K562 (cell line): ENCODE measurements at regions not wholly inside any gene's neighbourhood (a gene's known extent, or its start where the extent isn't known, plus 50 kb on each side); places are given as distances from the start of the nearest gene placed in this dataset.

Source experiments
- ATAC-seq: fragments of 200-7000 bp; cut with Tn5 transposase; 3 replicates; pipeline ENCODE4 v1.9.1; 2020; ENCODE audit warnings: moderate library complexity
- BruUV-seq: library from RNA; stranded (reverse); fragments of 400-500 nt; replicated peaks from 2 replicates; lab custom pipeline; 2021; lab: Mats Ljungman, UMichigan
- CTCF ChIA-PET: fragments of 300-600 bp; formaldehyde crosslinking; extraction: SDS; loops from one replicate; lab custom pipeline; 2021; ENCODE audit warnings: low intra/inter-chr PET ratio; lab: Yijun Ruan, JAX
- POLR2A ChIA-PET: fragments of 300-600, 350-650 bp; sonication (Branson Sonifier 250); formaldehyde crosslinking; extraction: SDS; loops from one replicate; lab custom pipeline; 2021; ENCODE audit warnings: antibody characterized with exemption, inconsistent platforms; lab: Yijun Ruan, JAX
- DNase-seq, 4 experiments: peaks; one replicate each; pipeline versions ENCODE4 v3.0.0 to v3.0.0-alpha.2; 2011 to 2018; ENCODE audit warnings: low spot score in 3 of 4, mixed read lengths in 3 of 4; ENCODE audit errors: extremely low read depth in 1 of 4
- FAIRE-seq: peaks from 2 replicates; lab custom pipeline; 2011; peaks lifted over from hg19 to GRCh38; lab: Jason Lieb, UNC
- H2AFZ ChIP-seq: 2 replicates; pipeline ENCODE4 v1.6.0; 2011; ENCODE audit warnings: low read depth, low read length, control low read depth, inconsistent platforms
- H3K27ac ChIP-seq: fragments of 200-600 bp; 3 replicates; pipeline ENCODE4 v1.8.0; 2011; ENCODE audit warnings: low read depth, mild to moderate bottlenecking, control low read depth, inconsistent platforms, low read length, moderate library complexity, mixed read lengths; ENCODE audit errors: extremely low read depth
- H3K27me3 ChIP-seq, 2 experiments: fragments of 300-600 bp in 1 of 2; 2 replicates in 1 of 2; 3 replicates in 1 of 2; pipeline versions ENCODE4 v1.6.0 to v1.8.0; 2011; ENCODE audit warnings: inconsistent platforms in 2 of 2, low read length in 2 of 2, mild to moderate bottlenecking in 1 of 2, mixed read lengths in 1 of 2, moderate library complexity in 1 of 2; ENCODE audit not compliant: control insufficient read depth in 2 of 2, insufficient read depth in 2 of 2
- H3K36me3 ChIP-seq: fragments of 300-600 bp; 3 replicates; pipeline ENCODE4 v1.8.0; 2011; ENCODE audit warnings: mild to moderate bottlenecking, low read length, inconsistent platforms; ENCODE audit not compliant: control insufficient read depth, insufficient read depth
- H3K4me1 ChIP-seq, 2 experiments: fragments of 200-600 bp in 1 of 2; replicated peaks in 1 of 2; 2 replicates in 1 of 2; 3 replicates in 1 of 2; pipeline versions ENCODE4 v1.5.1 to v1.8.0; 2011; ENCODE audit warnings: inconsistent platforms in 2 of 2, low read length in 2 of 2, mild to moderate bottlenecking in 1 of 2, mixed read lengths in 1 of 2, moderate library complexity in 1 of 2; ENCODE audit not compliant: control insufficient read depth in 2 of 2, insufficient read depth in 2 of 2
- H3K4me2 ChIP-seq: 2 replicates; pipeline ENCODE4 v1.6.1; 2011; ENCODE audit warnings: low read length, control low read depth, inconsistent platforms, mixed read lengths; ENCODE audit not compliant: insufficient read depth
- H3K4me3 ChIP-seq: fragments of 200-600 bp; sonication (generic), shearing (Covaris generic); 2 replicates; pipeline ENCODE4 v1.5.1; 2016; ENCODE audit warnings: control low read depth, inconsistent platforms
- H3K79me2 ChIP-seq: fragments of 200-600 bp; 3 replicates; pipeline ENCODE4 v1.8.0; 2011; ENCODE audit warnings: low read length, inconsistent platforms; ENCODE audit not compliant: control insufficient read depth, insufficient read depth
- H3K9ac ChIP-seq, 2 experiments: 2 replicates each; pipeline versions ENCODE4 v1.6.0 to v1.6.1; 2011; ENCODE audit warnings: low read depth in 2 of 2, low read length in 2 of 2, control low read depth in 1 of 2, inconsistent platforms in 1 of 2, mild to moderate bottlenecking in 1 of 2, mixed read lengths in 1 of 2; ENCODE audit not compliant: insufficient read depth in 1 of 2
- H3K9me1 ChIP-seq: one replicate; pipeline ENCODE4 v1.6.0; 2011; ENCODE audit warnings: inconsistent platforms, mild to moderate bottlenecking, low read length, moderate library complexity; ENCODE audit not compliant: control insufficient read depth, insufficient read depth
- H3K9me3 ChIP-seq: replicated peaks from 2 replicates; pipeline ENCODE4 v1.5.1; 2011; ENCODE audit warnings: low read depth, low read length, inconsistent platforms; ENCODE audit not compliant: control insufficient read depth, insufficient read depth
- H4K20me1 ChIP-seq: replicated peaks from 2 replicates; pipeline ENCODE4 v1.6.1; 2011; ENCODE audit warnings: low read length, inconsistent platforms, mixed read lengths; ENCODE audit not compliant: control insufficient read depth, insufficient read depth
- C11orf30 ChIP-seq: fragments of 450-650 bp; IDR thresholded peaks from 2 replicates; pipeline ENCODE4 v1.6.1; 2016; ENCODE audit warnings: low read depth, mild to moderate bottlenecking
- CBX2 ChIP-seq: fragments of 200-600 bp; sonication (generic); IDR thresholded peaks from one replicate; pipeline ENCODE4 v1.6.1; 2012; ENCODE audit warnings: mild to moderate bottlenecking, low read length, inconsistent platforms; ENCODE audit not compliant: insufficient read depth, poor library complexity, severe bottlenecking
- MEF2A ChIP-seq: IDR thresholded peaks from 2 replicates; pipeline ENCODE4 v1.6.1; 2011; ENCODE audit warnings: low read depth, mild to moderate bottlenecking, low read length, moderate library complexity; ENCODE audit not compliant: control insufficient read depth
- NKRF ChIP-seq: fragments of 450-650 bp; IDR thresholded peaks from 2 replicates; pipeline ENCODE4 v1.6.1; 2016; ENCODE audit warnings: borderline replicate concordance
- SRSF7 ChIP-seq: fragments of 200-400 bp; formaldehyde crosslinking; optimal IDR thresholded peaks from 2 replicates; pipeline ENCODE3; 2017; ENCODE audit warnings: mild to moderate bottlenecking, low read depth, low read length
- in situ Hi-C: fragments of 300-500 bp; cut with MboI; formaldehyde crosslinking; loops from 4 replicates; pipeline ENCODE4 v1.15.0; 2018; ENCODE audit warnings: inconsistent platforms, mixed read lengths
- intact Hi-C: fragments of 100-400 bp; cut with micrococcal nuclease; formaldehyde crosslinking; loops from 2 replicates; pipeline ENCODE4 v1.14.2; 2022

DNA sequence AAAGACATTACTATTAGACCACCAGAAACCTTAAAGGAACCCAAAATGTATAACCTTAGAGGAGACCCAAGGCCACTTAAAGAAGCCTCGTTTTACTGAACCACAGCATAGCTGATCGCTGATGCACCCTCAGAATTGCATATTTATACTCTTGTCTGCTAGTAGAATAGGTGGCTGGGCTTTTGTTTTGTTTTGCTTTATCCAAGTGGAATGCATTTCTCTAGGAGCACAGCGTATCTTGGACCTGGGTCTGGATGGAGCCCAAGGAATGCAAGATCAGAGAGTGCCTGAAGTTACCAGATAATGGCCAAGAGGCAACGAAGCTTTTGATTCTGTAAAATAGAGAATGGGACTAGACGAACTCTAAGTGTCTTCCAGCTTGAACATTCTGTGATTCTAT lies 129.2 kb upstream of the COL8A1 start (continued):
- no peak for TF ChIP-seq C11orf30
- TF ChIP-seq NKRF = no peak
- no peak for TF ChIP-seq CBX2
- no peak for TF ChIP-seq SRSF7

DNA sequence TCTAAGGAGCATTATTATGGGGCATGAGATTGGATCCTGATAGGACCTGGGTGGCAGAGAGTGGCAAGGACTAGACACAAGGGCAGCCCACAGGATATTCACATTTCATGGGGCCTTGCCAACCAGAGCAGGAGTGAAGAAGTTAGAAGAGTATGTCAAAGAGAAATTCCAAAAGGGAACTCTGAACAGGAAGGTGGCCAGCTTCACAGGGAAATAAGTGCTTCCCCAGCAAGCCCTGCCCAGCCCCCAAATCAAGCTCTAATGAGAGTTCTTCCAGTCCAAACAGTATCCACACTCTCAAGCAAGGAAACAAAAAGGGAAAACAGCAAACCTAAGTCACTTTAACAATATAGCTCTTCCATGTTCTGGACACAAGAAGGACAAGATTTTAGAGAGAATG lies 130.2 kb upstream of the COL8A1 start:
- Histone ChIP-seq H3K27me3 (no peaks in the 10 kb centered on the region), H4K20me1 (no peaks in the 10 kb centered on the region), H3K79me2 (no peaks in the 10 kb centered on the region), H3K9me1 (no peaks in the 10 kb centered on the region), H3K4me3 (no peak overlapping the region)
- FAIRE-seq (no peak), DNase-seq (no peak), ATAC-seq (no peak)
- CTCF ChIA-PET = no interaction called here
- BruUV-seq = no TSS peak
- POLR2A ChIA-PET = no interaction called here
- no peak for TF ChIP-seq MEF2A
- TF ChIP-seq, all 486 proteins: peak for 0
- in situ Hi-C loops = no loop called here
- H3K4me2 ChIP-seq = no peak overlapping the region
- intact Hi-C loops = loop anchor here (10.0 kb wide), 1 partner anchor 277 kb away; no protein-coding TSS in a partner anchor
- no peaks in the 10 kb centered on the region for H3K9me3 ChIP-seq
- no peaks in the 10 kb centered on the region for H3K36me3 ChIP-seq
- no peak overlapping the region for H3K27ac ChIP-seq
- no peaks in the 10 kb centered on the region for H3K4me1 ChIP-seq
- H3K9ac ChIP-seq = no peak overlapping the region
- no peak overlapping the region for H2AFZ ChIP-seq
